ENCODE measurements at regions not wholly inside any gene's neighbourhood (a gene's known extent, or its start where the extent isn't known, plus 50 kb on each side); places are given as distances from the start of the nearest gene placed in this dataset.

GRCh38 chr21:41048623-41049022 is 119.3 kb upstream of the BACE2 start (continued):
- no peak for TF ChIP-seq POLR2AphosphoS5 (IDR thresholded peaks at IDR 0.05; ENCODE audit: low read depth, low read length)
- TF ChIP-seq RNF2 (IDR thresholded peaks at IDR 0.05; ENCODE audit: borderline replicate concordance, low read depth, low read length, missing control alignments, poor library complexity, severe bottlenecking), result no peak

All from H1 (cell line).